Gastroesophageal sphincter (tissue), 3 donors: ENCODE measurements at regions not wholly inside any gene's neighbourhood (a gene's known extent, or its start where the extent isn't known, plus 50 kb on each side); places are given as distances from the start of the nearest gene placed in this dataset.

Source experiments
- CTCF ChIP-seq, 4 experiments: fragments of 200-600 bp in 2 of 4; fragments of 450-650 bp in 2 of 4; sonication (generic) in 1 of 4; IDR thresholded peaks; one replicate each; pipeline ENCODE4 v1.5.1; 2017 to 2019; ENCODE audit warnings: antibody characterized with exemption in 4 of 4, mild to moderate bottlenecking in 2 of 4, moderate library complexity in 2 of 4
- POLR2A ChIP-seq, 2 donors: fragments of 450-650 bp; IDR thresholded peaks; one replicate each; pipeline ENCODE4 v1.6.1; 2017; ENCODE audit warnings: antibody characterized with exemption in 2 of 2, mild to moderate bottlenecking in 2 of 2, moderate library complexity in 1 of 2
- POLR2AphosphoS5 ChIP-seq: sonication (generic); formaldehyde crosslinking; IDR thresholded peaks from one replicate; pipeline ENCODE4 v1.6.1; 2017; ENCODE audit warnings: antibody characterized with exemption

GRCh38 chr15:31814082-31814481, 216.2 kb upstream of the CHRNA7 start:
- TF ChIP-seq CTCF (IDR thresholded peaks at IDR 0.05) (no peak), POLR2A (IDR thresholded peaks at IDR 0.05) (no peak), POLR2AphosphoS5 (no peak)
